Muscle of back (tissue), 3 donors: ENCODE measurements at regions not wholly inside any gene's neighbourhood (a gene's known extent, or its start where the extent isn't known, plus 50 kb on each side); places are given as distances from the start of the nearest gene placed in this dataset.
A peak's percentile ranks its signal among the peaks of the same experiment; 100 is the strongest.

Experiments
- DNase-seq, 3 donors: peaks; one replicate each; pipeline versions ENCODE4 v3.0.0 to v3.0.0-alpha.2; 2013

- DNase-seq, result peak in 2 of 3 donors; percentile 22 to 61
These were observed 50.2 kb upstream of the VTCN1 start for GRCh38 chr1:117260761-117261423.
